ENCODE measurements at regions not wholly inside any gene's neighbourhood (a gene's known extent, or its start where the extent isn't known, plus 50 kb on each side); places are given as distances from the start of the nearest gene placed in this dataset.
A peak's percentile ranks its signal among the peaks of the same experiment; 100 is the strongest.

- DNase-seq (ENCODE audit: low spot score): no peak
These were observed 54.8 kb downstream of the CCDC71L start for GRCh38 chr7:106606120-106606519.

- no peak for DNase-seq (ENCODE audit: low spot score)
These were observed 56.0 kb downstream of the CCDC71L start for GRCh38 chr7:106604971-106605370.

- peak; percentile 15 for DNase-seq (ENCODE audit: low spot score)
These were observed 56.5 kb downstream of the CCDC71L start for GRCh38 chr7:106604303-106604924.

GRCh38 chr7:106603346-106603745 lies 57.6 kb downstream of the CCDC71L start:
- DNase-seq (ENCODE audit: low spot score): no peak

GRCh38 chr7:106602062-106602461 lies 58.9 kb downstream of the CCDC71L start:
- DNase-seq (ENCODE audit: low spot score): no peak

- DNase-seq (ENCODE audit: low spot score): no peak
These were observed 60.2 kb downstream of the CCDC71L start for GRCh38 chr7:106600569-106601373.

GRCh38 chr7:106599343-106599698 lies 61.6 kb downstream of the CCDC71L start:
- DNase-seq (ENCODE audit: low spot score): no peak

- peak; percentile 98 for DNase-seq (ENCODE audit: low spot score)
These were observed 62.2 kb downstream of the CCDC71L start for GRCh38 chr7:106598663-106599342.

- DNase-seq (ENCODE audit: low spot score): peak; percentile 17
These were observed 63.0 kb downstream of the CCDC71L start for GRCh38 chr7:106597751-106598546.

GRCh38 chr7:106597014-106597413 lies 63.9 kb downstream of the CCDC71L start:
- DNase-seq (ENCODE audit: low spot score): no peak

GRCh38 chr7:106595922-106596321 lies 65.0 kb downstream of the CCDC71L start:
- DNase-seq (ENCODE audit: low spot score): no peak

- DNase-seq (ENCODE audit: low spot score): no peak
These were observed 67.9 kb downstream of the CCDC71L start for GRCh38 chr7:106593028-106593417.

- DNase-seq (ENCODE audit: low spot score): no peak
These were observed 68.5 kb downstream of the CCDC71L start for GRCh38 chr7:106592282-106593027.

GRCh38 chr7:106591146-106591545 lies 69.8 kb downstream of the CCDC71L start:
- no peak for DNase-seq (ENCODE audit: low spot score)

GRCh38 chr7:106590209-106590816 lies 70.6 kb downstream of the CCDC71L start:
- DNase-seq (ENCODE audit: low spot score): no peak

- no peak for DNase-seq (ENCODE audit: low spot score)
These were observed 71.6 kb downstream of the CCDC71L start for GRCh38 chr7:106589198-106589879.

- no peak for DNase-seq (ENCODE audit: low spot score)
These were observed 72.3 kb downstream of the CCDC71L start for GRCh38 chr7:106588422-106589197.

- no peak for DNase-seq (ENCODE audit: low spot score)
These were observed 75.8 kb downstream of the CCDC71L start for GRCh38 chr7:106584914-106585759.

Data from NAMALWA (cell line).